ENCODE measurements at regions not wholly inside any gene's neighbourhood (a gene's known extent, or its start where the extent isn't known, plus 50 kb on each side); places are given as distances from the start of the nearest gene placed in this dataset.

- no peak for DNase-seq
Measured at GRCh38 chr15:93862791-93863190, 368.6 kb upstream of the MCTP2 start.

- no peak for DNase-seq
Measured at GRCh38 chr15:93861956-93862741, 369.2 kb upstream of the MCTP2 start.

GRCh38 chr15:93861413-93861812 lies 369.9 kb upstream of the MCTP2 start:
- DNase-seq: no peak

- DNase-seq: no peak
Measured at GRCh38 chr15:93860701-93861100, 370.7 kb upstream of the MCTP2 start.

DNA sequence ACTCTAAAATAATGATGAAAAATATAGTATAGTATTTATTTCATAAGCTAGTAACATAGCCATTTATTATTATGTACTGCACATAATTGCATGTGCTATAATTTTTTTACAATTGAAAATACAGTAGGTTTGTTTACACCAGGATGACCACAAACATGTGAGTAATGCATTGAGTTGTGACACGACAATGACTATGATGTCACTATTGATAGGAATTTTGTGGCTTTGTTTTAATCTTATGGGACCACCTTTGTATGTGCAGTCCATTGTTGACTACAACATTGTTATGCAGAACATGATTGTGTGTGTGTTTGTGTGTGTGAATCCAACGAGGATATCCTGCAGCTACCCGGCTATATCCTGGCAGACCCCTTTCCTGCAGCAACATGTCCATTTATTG lies 372.2 kb upstream of the MCTP2 start:
- DNase-seq: no peak

GRCh38 chr15:93855181-93855826 lies 376.1 kb upstream of the MCTP2 start:
- DNase-seq: no peak

GRCh38 chr15:93854088-93854487 lies 377.3 kb upstream of the MCTP2 start:
- no peak for DNase-seq

DNA sequence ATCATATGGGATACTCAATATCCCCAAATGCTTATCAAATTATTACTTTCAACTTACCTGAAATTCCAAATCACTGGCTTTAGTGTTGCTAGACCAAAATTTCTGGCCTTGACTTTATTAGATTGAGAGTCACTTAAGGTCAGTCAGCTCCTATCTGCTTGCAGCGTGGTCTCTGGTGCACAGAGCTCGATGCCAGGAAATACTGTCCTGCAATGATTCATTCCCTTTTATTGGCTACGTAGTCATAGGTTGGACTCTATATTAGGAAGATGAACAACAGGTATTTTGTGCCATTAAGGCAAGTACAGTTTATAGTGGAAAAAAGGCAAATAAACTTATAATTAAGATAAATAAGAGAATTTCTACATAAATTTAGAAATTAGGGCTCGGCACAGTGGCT lies 378.6 kb upstream of the MCTP2 start:
- no peak for DNase-seq

DNA sequence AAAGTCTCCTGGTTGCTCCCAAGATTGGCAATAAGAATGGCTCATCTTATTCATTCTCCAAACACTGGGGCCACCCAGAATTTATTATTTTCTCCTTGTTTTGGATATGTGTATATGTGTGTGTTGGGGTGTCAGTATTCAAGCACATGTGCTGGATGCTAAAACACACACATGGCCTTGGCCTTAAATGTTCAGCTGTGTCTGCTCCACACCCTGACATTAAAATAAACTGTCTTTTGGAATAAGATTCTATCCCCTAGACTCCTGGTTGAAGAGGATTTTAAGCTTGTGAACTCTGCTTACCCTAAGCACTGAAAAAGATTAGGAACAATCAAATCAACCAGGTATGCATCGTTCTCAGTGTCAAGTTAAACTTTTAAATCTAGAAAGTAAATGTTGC lies 382.9 kb upstream of the MCTP2 start:
- DNase-seq: no peak

DNA sequence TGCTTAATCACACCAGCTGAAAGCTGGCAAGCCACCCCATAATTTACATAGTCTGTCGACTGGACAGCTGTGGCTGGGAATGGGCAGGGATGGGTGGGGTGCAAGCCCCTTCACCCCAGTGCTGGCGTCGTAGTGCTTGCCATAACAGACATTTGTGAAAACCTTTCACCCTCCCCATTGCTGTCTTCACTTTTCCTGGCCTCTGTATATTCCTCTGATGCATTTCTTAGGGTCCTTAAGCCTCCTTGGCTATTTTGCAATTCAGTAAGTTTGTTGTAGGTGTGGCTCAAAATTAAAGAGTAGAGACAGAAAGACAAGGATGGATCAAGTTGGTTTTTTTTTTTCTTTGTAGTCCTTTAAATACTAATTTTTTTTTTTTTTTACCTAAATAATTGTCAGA lies 383.3 kb upstream of the MCTP2 start:
- DNase-seq: no peak

DNA sequence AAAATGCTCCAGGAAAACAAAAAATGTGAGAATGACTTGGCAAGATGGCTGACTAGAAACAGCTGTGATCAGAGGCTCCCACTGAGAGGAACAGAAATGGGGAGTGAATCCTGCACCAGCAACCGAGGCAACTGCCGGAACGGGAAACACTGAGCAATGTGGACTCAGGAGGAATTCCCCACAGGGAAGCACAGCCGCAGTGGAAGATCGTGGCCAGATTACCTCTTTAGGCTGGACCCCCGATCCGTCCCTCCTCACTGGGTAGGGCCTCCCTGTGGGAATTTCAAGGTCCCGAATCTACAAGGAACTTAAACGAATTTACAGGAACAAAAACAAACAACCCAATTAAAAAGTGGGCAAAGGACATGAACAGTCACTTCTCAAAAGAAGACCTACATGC lies 385.2 kb upstream of the MCTP2 start:
- no peak for DNase-seq

DNA sequence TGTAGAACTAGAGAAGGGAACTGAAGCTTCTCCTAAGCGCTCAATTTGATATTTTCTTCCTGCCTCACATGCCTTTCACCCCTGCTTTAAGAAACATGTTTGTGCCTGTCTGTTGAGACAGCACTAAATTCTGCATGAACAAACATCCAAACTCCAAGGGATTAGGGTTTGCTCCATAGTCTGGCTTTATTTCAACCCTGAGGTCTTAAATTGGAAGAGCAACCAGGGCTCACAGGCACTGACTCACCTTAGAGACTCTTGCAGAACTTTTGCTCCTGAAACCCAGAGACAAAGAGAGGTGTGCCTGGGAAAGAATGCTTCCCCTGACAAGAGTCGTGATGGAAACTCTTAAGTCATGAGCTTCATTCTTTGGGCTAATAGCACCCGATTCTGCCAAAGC lies 393.9 kb upstream of the MCTP2 start:
- no peak for DNase-seq

DNA sequence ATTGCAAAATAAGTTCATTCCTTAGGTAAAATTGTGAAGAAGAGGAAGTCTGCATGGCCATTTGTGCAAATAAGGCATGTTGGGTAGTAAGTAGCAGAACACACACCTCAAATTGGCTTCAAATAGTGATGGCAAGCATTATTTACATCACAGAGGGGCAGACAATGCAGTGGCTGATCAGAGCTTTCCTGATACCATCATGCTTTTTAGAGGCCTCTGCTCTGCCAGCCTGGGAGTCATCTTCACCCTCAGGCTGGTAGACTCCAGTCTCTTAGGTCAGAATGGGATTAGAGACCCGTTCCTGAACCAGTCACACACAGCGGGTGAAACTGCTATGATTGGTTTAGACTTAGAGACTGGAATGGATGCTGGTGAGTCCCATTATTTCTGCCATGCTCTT lies 396.0 kb upstream of the MCTP2 start:
- no peak for DNase-seq

GRCh38 chr15:93831641-93832040 lies 399.7 kb upstream of the MCTP2 start:
- no peak for DNase-seq

GRCh38 chr15:93830221-93831080 lies 400.9 kb upstream of the MCTP2 start:
- DNase-seq: no peak

- no peak for DNase-seq
Measured at GRCh38 chr15:93829115-93829870, 402.1 kb upstream of the MCTP2 start.

DNA sequence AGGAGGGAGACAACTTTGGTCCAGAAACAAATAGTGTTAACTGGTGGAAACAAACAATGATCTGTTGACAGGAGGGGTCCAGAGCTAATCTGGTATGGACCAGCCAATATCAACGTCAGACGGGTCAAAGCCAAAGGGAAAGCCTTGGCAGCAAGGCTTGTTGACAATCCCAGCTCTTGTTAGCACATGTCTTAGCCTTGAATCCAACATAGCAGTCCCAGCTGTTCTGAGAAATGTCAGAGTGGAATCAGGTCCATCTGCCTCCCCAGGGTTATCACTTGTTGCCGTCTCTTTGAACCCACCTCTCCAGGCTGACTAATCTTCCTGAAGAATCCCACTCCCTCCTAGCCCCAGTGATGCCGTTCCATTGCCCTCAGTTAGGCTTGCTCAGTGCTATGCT lies 404.6 kb upstream of the MCTP2 start:
- DNase-seq: no peak

DNA sequence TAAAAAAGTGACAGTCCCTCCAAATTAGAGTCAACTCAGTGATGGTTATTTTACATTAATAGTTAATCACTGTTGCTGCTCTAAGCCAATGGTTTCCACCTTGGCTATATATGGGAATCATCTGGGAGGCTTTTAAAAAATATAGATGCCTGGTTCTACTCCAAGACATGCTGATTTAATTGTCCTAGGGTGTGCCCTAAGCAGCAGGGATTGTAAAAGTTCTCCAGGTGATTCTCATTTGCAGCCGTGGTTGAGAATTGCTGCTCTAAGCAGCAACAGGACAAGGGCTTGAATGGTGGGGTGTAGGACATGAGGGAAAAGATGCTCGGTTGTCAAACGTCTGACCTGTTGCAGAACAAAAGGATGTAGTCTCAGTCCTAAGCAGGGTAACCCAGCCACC lies 405.1 kb upstream of the MCTP2 start:
- DNase-seq: no peak

DNA sequence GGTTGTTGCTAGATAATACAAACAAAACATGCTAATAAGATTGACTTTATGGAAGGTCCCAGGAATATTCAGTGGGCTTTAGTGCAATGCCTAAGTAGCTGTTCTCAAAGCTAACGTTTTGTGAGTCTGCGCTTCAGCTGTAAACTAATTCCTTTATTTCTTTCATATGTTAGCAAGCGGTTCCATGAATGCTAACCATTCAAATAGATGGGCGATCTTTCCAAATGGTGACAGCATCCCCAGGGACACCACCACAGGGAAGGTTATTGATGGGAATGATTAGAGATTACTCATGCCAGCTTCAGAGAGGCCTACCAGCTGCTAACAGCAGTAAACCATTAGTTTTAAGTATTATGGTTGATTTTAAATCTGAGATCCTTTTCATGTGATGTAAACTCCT lies 405.7 kb upstream of the MCTP2 start:
- DNase-seq: no peak

DNA sequence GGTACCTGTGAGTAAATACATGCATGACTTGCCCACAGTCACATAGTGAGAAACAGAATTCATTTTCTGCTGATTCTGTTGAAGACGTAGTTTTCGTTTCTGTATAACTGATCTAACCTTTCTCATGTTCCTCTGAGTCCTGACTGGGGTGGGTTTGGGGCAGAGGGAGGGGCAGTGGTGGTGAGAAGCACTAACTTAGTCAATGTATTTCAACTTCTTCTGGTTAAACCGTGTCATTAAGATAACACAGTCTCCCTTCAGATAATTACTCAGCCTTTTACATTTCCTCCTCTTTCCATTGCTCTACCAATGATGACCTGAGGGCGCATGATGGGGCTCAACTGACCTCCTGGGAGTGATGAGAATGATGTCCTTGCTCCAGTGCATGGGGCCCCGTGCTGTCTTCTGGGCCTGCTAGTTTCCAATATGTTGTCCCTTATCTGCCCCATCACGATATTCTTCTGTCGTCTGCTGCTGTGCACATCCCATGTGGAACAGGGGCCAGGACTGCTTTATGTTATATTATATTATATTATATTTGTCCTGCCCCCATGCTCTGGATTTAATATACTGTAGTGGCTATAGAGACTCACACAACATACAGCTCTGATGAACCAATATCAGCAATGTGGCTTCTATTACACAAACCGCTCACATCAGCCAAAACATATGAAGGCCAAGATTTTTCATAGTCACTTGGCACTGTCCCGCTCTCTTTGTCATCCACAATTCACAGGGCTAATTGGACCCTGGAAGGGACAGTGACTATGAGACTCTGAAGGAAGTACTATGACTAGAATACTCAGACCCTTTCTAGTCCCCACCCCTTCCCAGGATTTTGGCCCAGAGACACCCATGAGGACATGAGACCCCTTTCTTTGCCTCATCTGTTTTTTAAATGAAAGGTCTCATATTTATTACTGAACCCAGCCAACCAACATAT lies 407.1 kb upstream of the MCTP2 start:
- DNase-seq: no peak

- DNase-seq: no peak
Measured at GRCh38 chr15:93820566-93820965, 410.8 kb upstream of the MCTP2 start.

DNA sequence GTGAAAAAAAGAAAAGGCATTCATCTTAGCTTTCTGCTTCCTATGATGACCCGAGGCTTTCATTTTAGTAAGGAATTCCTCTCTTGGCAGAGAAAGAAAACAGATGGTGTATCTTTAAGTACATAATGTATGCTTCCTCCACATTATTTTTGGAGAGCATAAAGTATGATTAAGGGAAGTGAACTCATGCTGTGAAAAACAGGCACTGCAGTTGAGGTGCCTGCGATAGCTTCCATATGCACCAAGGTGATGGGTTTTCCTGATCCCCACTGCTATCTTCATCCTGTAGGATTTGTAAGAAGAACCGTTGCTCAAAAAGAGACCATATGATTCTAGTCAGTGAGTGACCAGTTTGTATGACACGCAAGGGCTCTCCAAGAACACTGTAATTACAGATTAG lies 411.5 kb upstream of the MCTP2 start:
- DNase-seq: no peak

All from stimulated activated CD8-positive, alpha-beta memory T cell treated with anti-CD3 and anti-CD28 coated beads, Interleukin-4, amount 100 ng/mL, for 48 hours (primary cell).